NOMO-1 treated with dmso at 0.1 percent for 144 hours (cell line): ENCODE measurements at regions not wholly inside any gene's neighbourhood (a gene's known extent, or its start where the extent isn't known, plus 50 kb on each side); places are given as distances from the start of the nearest gene placed in this dataset.

Experiments used
- DNase-seq: peaks from one replicate; lab custom pipeline; 2025; ENCODE audit not compliant: unreplicated experiment; lab: John Stamatoyannopoulos, UW

DNA sequence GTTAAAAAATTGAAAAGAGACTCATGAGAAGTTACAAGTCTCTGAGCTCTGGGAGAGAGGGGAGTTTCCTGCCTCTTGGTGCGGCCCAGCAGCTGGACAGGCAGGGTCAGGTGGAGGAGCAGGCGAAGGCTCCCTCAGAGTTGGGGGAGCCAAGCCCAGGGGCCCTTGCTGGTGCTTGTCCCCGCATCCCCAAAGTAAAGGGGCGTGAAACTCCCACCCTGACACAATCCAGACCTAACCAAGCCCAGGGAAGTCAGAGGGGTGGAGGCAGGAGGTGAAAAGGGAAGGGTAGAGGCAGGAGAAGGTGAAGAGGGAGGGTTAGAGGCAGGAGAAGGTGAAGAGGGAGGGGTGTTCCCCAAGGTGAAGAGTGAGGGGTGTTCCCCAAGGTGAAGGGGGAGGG, 322.8 kb downstream of the GLRX3 start:
- no peak for DNase-seq

DNA sequence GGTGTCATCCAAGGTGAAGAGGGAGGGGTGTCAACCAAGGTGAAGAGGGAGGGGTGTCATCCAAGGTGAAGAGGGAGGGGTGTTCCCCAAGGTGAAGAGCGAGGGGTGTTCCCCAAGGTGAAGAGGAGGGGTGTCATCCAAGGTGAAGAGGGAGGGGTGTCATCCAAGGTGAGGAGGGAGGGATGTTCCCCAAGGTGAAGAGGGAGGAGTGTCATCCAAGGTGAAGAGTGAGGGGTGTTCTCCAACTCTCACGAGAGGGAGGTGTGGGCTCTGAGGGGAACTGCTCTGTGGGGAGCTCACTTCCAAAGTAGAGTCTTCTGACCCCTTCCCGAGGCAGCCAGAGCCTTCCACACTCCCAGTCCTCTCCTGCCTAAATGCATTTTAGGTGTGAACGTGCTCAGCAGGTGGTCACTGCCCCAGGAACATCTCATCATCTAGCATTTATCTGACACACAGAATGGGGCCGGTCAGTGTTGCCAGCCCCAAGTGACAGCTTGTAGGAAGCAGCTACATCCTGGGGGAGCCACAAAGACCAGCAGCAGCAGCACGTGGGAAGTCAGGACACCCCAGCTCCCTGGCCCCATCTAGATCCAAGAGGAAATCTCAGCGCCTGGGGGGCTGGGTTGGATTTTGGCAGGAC, 323.8 kb downstream of the GLRX3 start:
- no peak for DNase-seq

DNA sequence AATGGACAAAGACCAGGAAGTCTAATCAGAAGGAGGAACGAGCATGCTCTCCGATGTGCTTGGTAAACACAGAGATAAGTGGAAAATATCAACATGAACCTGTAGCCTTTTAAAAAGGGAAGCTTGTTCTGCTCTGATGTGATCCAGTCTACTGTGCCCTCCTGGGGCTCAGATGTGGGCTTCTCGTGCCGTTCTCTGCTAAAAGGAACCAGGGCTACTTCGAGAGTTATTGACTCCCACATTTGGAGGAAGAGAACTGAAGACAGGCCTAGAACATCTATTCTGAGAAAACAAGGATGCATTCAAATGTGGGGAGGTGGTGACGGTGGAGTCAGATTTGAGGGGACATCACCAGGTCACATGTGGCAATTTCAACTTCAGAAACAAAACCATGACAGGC, 325.4 kb downstream of the GLRX3 start:
- no peak for DNase-seq

DNA sequence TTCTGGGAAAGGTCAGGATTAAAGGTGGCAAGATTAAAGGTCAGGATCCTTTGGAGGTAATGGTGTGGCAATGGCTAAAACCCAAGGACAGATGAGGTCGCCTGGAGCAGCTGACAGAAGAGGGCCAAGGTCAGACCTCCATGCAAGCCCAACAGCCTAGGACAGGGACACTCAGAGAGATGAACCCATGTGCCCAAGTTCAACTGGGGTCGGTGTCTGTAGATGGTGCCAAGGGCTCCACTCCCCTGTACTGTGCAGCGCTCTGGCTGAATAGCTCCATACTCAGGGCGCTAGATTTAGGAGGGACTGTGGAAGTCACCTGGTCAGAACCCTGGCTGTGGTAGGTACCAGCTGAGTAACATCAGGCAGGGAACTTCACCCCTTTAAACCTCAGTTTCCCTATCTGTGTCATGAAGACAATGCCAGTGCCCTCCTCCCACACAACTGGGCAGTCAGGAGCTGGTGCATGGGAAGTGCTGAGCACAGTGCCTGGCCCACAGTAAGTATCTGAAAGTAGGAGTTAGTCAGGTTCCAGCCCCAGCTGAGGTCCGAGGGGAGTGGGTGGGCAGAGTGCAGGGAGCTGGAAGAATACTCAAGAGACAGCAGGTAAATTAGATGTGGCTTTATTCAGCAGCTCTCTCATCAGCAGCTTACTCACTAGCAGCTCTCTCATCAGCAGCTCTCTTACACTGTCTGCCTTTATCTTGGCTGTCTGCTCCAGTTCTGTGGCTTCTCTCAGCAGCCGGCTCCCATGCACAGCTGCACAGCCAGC, 327.1 kb downstream of the GLRX3 start:
- DNase-seq: no peak

DNA sequence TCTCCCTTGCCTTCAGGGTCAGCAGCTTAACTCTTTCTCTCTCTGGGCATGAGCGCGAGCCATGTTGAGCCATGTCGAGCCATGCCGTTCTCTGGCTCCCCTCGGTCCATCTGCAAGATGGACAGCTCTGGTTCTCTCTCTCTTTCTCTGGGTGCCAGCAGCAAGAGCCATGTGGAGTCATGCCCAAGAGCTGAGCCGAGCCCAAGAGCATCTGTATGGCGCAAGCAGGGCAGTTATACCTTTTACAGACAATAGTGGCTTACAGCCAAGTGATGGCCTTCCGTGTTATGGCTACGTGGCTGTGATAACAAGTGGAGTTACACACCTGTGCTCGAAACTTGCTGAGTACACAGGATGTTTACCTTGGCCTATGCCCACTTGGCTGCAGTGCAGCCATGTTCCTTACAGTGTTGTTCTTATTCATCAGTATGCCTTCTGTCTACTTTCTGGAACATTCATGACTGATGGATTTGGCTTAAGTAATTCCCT, 327.7 kb downstream of the GLRX3 start:
- no peak for DNase-seq

DNA sequence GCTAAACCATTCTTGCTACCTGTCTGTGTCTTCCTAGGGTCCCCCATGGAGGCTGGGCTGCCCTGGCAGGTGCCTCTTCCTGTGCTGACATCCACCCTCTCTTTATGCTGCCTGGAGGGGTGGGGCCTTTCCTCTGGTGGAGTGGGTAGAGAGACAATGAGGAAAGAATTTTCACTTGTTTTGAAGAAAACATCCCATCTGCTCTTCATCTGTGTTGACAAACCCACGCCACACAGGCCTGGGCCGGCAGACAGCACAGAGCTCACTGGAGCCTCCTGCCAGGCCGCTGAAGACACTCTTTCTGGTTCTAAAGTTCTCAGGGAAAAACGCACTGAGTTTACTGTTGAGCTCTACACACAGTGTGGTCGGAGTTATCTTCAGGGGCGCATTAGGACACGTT, 328.2 kb downstream of the GLRX3 start:
- DNase-seq: no peak

DNA sequence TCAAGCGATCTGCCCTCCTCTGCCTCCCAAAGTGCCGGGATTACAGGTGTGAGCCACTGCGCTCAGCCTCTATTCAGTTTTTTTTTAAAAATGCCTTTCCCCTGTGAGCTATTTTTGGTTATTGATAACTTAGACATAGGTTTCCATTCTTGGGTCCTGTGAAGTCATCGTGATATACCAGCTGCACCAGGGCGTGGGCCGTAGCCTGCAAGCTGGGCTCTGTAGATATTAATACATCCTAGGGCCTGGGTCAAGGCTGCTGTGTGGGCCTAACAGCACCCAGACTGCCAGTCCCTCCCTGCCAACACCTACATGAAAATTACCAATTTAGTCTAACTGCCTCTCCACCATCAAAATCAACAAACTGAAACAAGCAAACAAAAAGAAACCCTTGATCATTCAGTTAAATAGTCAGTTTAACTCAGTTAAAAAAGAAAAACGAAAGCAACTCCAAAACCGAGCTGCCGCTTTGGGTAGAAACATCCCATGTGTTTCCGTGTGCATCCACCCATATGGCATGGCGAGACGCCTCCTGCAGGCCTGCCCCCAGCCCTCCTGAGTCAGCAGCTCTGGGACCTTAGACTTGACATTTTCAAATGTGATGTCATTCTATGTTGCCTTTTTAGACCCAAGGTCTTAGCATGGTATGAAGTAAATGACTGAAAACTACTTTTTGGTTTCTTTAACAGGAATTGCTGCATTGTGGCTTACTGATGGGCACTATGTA, 330.2 kb downstream of the GLRX3 start:
- no peak for DNase-seq

DNA sequence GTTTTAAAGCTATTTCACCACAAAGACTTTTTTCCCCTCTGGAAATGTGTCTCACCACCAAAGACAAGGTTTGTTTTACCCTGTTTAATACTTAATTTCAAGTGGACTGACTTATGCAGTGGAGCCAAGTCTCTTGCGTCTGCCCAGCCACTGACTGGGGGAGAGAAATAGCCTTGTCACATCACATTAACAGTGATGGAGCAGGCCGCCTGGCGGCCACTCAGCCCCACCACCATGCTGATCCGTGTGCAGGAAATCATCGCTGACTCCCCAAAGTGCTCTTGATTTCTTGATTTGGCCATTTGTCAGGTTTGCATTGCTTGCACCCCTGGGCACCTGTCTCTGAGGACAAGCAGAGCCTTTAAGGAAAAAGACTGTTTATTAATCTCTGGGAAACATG, 334.1 kb downstream of the GLRX3 start:
- no peak for DNase-seq

DNA sequence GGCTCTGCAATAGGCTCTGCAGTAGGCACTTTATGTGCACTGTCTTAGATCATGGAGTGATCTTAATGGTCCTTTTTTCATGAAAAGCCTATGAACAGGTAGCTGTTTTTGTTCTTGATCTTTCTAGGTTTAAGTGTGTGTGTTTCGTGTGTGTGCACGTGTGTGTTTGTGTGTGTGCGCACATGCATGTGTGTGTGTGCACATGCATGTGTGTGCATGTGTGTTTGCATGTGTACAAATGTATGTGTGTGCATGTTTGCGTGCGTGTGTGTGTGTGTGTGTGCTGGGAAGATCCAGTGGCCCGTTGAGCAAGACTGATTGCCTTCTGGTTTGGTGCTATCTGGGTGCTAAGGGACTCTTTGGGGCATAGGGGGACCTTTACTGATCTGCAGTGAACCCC, 334.8 kb downstream of the GLRX3 start:
- DNase-seq: no peak

DNA sequence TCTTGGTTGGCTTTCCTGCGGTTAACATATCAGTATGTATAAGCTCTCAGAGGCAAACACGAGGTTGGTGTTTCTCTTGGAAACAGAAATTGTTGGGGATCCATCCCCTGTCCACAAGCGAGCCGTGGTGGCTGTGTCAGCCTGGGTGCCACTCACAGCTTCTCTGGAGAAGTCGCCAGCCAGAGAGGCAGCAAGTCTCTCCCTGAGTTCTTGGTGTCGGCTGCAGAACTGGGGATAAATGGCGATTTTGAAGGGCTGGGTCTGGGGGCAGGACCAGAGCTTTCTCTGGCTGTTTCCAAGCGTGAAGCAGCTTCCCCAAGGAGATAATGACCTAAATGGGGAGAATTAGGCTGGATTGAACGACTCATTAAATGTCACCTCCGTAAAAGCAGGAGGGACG, 335.3 kb downstream of the GLRX3 start:
- no peak for DNase-seq

DNA sequence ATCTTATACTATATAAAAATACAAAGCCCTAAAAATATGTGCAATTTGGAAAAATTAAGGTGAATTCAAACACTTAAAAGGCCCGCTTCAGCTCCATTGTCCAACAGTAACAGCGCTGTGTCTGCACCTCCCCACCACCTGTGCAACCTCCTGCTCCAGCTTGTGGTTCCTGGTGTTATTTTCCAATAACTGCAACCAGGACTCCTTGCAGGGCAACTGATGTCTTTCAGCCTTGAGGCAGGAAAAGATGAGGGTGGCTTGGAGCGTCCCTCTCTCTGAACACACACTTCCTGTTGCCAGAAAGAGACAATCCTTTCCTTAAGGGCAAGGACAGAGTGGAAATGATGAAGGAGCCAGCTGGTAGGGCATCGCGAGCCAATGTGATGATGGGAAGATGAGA, 336.0 kb downstream of the GLRX3 start:
- no peak for DNase-seq

DNA sequence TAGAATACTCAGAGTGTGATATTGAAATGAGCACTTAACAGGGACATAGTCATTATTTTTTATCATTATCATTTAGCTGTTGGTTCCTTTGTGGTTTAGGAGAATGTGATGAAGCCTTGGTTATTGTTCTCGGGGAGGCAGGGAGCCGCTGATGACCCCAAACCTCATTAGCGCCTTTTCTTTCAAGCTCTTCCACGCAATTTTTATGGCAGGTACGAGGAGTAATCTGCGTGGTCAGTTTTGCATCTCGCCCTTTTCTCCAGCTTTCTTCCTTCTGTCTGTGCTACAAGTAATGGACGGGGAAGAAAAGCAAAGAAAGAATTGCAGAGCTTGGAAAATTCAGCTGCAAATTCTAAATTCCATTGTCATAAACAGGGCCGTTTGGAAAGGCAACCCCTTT, 338.4 kb downstream of the GLRX3 start:
- no peak for DNase-seq

DNA sequence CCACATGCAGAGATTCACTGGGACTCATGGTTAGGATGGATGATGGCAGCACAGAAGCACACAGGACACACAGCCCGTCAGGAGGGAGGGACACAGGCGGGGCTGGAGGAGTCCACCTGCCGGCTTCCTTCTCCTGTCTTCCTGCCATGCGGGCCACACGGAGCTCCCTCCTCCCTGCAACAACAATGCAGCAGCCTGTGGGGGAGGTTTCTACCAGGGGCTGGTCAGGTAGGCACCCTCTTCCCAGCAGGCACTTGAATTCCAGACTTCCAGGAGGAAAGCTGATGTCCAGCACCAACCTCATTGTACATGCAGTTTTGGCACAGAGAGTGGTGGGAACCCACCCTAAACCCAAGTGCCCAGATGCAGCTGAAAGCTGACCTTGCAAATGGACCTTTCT, 341.2 kb downstream of the GLRX3 start:
- DNase-seq: no peak

DNA sequence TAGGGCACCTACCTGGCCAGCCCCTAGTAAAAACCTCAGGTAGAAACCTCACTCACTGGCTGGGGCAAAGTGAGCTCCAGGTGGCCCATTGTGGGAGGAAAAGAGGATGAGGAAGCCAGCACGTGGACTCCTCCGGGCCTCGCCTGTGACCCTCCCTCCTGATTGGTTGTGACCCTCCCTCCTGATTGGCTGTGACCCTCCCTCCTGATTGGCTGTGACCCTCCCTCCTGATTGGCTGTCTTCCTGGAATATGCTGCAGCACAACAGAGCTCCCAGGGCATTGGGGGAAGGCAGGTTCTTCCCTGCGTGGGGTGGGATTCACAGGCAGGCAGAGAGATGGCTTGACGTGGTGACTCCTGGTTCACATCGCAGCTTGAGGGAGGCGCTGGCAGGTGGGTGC, 343.0 kb downstream of the GLRX3 start:
- no peak for DNase-seq

DNA sequence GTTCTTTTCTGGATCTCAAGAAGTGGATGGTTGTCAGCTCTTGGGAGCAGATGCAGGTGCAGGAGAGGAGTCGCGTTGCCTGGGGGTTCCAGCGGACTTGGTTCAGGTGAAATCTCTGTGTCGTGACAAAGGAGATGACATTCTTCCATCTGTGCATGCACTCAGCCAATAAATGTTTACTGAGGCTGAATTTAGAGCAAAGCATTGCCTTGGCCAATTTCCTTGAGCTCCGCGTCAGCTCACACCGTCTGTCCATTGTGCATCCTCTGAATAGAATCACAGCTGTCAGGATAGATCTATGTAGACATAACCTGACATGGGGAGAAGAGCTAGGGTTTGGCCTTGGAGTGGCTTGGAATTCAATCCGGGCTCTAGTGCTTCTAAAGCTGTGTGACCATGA, 343.7 kb downstream of the GLRX3 start:
- no peak for DNase-seq

DNA sequence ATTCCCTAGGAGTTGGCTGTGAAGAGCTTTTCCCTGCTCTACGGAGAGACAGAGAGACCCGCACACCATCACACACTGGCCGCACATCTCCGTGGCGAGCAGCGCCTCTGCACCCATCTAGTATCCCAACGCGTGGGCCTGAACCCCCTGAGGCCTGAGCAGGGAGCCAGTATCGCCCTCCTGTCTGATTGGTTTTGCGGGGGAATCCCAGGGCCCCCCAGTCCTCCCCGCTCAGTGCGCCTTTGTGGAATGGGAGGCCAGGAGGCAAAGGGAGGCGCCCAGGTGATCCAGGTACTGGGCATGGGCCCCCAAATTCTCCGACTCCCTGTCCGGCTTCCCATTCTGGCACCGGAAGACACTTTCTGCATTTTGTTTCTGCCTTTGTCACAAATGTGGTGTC, 344.3 kb downstream of the GLRX3 start:
- no peak for DNase-seq

DNA sequence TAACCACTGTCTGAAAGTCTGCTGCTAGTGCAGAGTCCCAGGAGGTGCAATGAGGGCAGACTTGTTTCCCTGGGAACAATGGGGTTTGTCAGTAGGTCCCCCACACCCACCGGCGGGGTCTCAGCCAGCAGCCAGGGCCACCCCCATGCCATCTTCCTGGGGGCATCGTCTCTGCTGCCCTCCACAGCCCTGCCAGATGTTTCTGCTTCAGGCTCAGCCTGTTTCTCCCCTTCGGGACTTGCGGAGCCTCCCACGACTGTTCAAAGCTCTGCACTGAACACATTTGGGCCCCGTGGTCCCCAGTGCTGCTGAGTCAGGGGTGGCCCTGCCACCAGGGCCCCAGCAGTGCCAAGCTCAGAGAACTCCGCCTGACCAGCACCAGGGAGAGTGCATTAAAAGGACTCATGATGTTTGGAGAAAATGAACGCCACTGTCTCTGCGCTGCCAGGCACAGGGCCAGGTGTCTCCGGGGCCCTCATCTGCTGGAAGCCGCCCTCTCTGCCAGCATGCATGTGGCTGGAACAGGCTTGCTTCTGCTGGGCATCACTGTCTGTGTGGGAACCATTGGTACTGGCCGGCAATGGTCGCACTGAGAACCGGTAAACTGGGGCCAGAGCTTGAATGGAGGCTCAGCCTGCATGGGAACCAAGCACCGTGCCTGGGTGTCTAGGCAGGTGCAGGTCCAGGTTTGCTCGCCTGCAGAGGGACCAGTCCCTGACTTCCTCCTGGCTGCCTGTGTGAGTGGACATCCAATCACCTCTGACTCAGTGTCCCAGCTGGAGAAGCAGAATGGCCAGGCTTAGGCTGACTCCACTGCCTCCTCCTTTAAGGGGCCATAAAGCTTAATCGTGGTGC, 345.1 kb downstream of the GLRX3 start:
- no peak for DNase-seq

DNA sequence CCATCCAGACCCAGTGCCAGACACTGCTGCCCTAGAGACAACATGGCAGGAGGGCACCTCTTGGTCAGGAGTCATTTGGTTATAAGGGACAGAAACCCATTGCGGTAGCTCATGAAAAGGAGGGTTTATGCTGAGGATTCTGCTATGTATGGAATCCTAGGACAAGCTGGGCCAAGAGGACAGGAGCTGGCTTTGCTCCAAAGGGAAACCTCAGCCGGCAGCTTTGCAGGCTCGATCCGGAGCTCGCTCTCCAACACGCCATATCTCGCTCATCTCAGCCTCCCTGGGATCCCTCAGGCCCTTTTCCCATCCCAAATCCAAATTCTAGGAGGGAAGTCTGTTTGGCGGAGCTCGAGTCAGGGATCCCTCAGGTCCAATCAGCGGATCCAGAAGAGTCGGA, 345.7 kb downstream of the GLRX3 start:
- no peak for DNase-seq

DNA sequence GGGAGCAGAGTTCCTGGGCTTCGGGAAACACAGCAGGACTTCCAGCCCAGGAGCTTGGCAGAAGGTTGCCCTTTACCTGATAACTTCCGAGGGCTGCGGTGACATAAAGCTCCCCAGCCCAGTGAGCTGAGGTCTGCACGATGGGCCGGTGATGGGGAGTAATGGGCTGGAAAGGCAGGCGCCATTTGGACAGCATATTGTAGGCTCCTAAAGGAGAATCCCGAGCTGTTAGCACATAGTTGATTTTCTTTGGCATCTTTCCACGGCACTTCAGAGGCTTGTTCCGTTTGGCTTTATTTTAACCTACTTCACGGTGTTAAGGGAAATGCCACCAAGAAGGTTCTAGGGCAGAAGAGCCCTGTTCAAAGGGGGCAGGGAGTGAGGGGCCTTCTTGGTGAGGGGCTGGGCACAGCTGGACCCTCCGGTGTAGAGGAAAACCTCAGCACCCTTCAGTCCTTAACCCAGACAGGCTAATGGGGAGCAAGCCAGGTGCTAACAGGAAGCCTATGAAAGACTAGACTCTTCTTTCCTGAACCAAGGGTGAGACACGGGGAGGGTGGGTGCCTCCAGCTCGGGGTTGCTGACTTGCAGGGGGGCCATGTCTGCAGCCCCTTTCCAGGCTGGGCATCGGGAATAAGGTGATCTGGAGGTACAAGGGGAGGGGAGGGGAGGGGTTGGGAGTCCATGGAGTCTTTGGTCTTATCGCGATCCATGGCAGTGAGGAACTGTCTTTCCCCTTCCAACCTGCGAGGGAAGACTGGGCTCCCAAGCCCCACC, 347.7 kb downstream of the GLRX3 start:
- DNase-seq: no peak

DNA sequence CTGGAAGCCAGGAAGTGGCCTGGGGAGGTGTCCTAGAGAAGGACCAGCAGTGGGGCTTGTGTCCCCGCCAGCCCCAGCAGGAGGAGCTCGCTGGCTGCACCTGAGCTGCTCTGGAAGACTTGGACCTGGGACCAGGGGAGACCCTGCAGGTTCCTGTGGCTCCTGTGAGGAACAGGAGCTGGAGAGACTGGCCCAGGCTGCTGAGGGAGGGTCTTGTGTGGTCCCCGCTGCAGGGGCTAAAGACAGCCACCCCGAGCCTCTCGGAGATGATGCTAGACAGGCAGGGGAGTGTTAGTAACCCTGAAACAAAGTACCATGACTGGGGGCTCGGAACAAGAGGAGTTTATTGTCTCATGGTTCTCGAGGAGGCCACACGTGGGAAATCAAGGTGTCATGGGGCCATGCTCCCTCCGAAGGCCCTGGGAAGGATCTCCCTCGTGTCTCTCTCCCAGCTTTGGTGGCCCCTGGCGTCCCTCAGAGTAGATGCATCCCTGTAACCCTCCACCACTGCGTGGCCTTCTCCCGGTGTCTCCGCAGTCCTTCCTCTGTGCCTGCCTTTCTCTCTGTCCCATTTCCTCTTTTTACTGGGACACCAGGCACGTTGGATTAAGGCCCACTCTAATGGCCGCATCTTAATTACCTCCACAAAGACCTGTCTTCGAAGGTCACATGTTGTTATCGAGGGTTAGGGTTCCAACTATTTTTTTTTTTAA, 348.4 kb downstream of the GLRX3 start:
- DNase-seq: no peak
